Eye (tissue), 1 donor: ENCODE measurements at regions not wholly inside any gene's neighbourhood (a gene's known extent, or its start where the extent isn't known, plus 50 kb on each side); places are given as distances from the start of the nearest gene placed in this dataset.
A peak's percentile ranks its signal among the peaks of the same experiment; 100 is the strongest.

Experiments
- DNase-seq: peaks from one replicate; pipeline ENCODE4 v3.0.0-alpha.2; 2015

DNA sequence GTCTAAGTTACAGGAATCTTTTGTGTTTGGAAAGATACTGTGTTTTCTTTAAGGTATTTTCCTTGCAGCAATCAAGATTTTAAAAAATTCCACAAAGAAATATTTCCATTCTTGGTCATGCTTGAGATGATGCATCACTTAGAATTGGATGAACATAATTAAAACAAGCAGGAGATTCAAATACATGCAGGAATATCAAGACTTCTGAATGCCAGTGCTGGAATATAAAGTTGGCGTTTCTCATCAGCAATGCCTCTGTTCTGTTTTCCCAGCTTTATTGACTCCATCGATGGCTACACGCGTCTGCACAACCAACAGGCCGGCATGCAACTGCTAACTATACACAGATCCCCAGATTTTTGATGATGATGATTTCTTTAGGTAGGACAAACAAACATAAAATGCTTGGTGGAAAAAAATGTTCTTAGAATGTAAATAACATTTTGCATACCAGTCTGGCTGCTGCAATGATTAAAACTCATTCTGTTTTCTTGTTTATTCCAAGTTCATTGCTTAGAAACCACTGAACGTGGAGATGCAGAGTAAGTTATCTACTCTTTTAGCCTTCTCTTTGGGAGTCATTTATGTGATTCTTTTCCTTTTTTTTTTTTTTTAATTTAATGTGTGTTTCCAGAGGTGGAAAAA is 91.3 kb upstream of the FAM171A1 start:
- no peak for DNase-seq

DNA sequence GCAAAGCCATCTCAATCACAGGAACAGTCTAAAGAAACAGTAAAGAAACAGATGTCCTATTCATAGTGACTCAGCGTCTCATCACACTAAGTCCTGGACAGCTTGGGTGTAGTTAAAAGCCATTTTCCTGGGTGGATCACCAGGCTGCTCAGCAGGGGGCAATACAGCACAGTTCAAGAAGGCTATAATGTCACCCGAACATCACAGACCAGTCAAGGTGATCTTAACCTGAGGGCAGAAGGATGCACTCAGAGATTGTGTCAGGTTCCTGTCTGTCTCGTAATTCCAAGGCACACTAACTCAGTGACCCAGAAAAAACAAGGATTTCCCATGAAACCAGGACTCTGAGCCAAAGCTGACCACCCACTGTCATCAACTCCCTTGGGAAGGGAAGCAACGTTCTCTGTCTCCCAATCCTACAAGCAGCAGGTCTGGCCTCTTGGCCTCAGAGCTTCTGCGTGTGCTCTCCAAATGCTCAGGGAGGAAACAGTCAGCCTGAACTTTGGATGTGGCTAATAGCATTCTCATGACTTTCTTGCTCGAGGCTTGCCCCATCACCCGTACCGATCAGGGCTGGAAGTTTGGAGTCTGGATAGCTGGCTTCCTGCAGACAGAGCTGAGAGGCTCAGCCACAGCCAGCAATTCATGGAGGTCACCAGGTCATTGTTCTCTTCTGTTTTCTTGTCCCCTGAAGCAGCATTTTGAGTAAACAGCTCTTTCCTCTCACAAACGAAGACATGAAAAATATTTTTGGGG is 90.4 kb upstream of the FAM171A1 start:
- no peak for DNase-seq

DNA sequence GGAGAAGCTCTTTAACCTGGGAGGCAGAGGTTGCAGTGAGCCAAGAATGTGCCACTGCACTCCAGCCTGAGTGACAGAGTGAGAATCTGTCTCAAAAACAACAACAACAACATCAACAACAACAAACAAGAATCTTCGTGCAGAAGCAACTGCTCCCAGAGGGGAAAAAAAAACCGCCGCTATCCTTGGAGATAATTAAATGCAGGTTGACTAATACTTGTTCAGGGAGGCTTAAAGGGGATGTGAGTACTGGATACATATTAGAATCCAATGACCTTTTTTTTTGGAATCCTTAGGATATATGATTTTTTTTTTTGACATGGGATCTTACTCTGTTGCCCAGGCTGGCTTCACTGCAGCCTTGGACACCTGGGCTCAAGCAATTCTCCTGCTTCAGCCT is 89.6 kb upstream of the FAM171A1 start:
- no peak for DNase-seq

DNA sequence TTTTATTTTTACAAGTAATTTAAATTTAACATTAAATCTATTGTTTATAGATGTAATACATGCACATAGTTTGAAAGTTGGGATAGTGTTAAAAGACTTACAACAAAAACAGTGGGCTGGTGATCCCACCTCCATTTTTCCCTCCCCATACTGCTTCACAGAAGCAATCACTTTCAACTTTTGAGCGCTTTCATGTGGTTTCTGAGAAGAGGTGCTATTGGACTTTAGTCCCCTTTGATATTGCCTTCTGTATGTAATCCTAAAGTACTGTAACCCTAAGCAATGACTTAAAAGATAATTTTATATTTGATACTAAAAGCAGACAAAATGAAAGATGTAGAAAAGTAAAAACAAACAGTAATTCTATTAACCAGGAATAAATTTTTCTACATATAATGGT is 88.1 kb upstream of the FAM171A1 start:
- DNase-seq, result no peak

DNA sequence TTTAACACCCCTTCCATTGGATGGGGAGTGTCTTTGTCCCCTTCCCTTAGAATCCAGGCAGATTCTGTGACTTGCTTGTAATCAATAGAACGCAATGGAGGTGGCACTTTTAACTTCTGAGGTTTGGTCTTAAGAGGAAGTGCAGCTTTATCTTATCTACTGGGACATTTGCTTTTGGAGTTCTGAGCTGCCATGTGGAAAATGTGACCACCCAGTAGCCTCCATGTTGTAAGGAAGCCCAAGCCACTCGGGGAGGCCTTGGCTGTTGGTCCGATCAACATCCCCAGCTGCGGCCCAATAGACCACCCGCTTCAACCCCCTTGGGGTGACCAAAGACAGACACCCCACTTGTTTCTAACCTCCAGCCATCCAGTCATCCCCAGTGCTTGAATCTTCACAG is 86.3 kb upstream of the FAM171A1 start:
- no peak for DNase-seq

DNA sequence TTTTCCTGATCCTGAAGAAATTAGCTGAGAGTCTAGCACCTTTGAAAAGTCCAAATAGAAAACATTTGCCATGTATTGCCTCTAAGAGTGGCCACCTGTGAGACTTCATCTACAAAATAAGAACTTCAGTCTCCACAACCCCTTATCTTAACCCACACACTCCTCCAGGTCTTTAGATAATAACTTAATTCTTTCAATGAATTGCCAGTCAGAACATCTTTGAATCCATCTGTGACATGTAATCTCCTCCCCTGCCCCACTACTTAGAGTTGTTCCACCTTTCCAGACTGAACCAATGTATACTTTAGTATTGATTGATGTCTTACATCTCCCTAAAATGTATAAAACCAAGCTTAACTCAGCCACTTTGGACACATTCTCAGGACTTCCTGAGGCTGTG is 84.4 kb upstream of the FAM171A1 start:
- DNase-seq, result no peak

DNA sequence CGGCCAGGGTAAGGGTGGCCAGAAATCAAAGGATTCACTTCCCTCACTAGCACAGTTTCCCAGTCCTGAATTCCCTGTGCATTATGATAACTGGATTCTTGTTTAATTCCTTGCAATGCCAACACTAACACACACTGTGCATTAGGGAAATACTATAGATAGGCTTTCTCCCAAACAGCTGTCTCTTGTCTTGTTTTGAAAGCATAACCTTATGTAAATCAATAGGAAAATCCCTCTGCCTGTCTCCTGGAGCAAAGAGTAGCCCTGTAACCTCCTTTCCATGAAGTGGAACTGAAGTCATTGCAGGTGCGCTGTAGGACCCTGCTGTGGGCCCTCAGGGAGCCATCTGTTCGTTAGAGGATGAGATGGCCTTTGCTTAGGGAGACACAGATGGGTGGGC is 82.8 kb upstream of the FAM171A1 start:
- no peak for DNase-seq

DNA sequence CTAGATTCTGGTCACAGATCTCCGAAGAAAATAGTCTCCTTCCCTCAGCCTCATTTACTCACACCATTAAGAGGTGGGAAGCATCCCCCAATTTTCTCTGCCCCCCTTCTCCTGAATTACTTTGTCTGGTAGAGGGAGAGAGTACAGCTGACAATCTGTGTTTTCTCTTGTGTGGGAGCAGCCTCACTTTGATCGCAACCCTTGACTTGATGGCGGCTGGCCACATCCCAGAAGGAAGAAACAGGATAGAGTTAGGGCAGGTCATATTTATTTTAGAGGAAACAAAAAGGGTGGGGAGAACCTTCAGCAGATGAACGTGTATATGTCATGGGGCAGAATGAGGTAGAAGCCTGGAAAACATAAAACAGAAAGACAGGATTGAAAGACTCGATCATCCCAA is 82.4 kb upstream of the FAM171A1 start:
- DNase-seq, result no peak

DNA sequence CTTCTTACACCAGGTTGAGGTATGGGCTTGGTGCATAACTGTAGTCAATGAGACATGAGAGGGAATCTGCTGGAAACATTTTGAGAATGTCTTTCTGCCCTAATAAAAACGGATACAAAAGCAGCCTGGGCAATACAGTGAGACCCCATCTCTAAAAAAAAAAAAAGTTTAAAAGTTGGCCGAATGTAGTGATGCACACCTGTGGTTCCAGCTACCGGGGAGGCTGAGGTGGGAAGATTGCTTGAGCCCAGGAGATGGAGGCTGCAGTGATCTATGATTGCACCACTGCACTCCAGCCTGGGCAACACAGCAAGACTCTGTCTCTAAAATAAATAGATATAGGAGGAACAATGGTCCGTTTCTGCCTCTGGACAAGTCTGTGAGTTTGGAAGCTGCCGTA is 81.5 kb upstream of the FAM171A1 start:
- no peak for DNase-seq

DNA sequence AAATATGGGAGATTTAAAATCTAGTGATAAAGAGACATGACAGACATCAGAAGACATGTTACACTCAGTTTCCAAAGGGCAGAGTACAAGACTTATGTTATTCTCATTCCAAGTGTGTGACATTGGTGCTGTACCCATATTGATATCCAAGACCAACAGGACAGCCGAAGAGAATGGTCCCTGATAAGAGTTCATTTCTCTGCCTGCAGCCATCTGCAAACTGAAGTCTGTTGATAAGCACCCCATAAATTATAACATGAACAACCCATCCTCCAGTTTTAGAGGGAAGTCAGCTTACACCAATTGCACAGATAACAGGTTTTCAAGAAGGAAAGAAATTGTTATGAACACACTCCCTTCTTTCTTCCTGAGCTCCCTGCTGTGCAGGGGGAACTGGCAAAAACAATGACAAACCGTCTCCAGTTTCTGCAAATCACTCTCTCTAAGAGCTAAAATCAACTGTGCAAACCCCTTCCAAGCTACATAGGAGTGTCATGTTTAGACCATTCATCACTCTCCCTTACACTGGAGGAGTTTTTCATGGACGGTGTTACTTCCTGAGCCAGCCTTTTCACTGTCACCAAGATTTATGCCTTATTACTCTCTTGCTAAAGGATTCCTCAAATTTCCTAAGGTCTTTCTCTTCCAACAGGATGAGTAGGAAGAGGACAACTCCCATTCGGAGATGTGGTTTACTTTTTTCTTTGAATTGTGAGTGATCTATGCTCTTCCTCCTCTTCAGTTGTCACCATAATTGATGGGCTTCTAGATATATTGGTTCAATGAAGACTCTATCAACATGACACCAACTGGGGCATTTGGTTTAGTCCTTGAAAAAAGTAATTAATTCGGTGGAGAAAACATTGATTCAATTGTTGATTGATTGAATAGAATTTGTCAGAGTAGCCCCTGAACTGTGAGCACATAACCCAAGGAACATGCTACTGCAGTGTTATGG is 80.3 kb upstream of the FAM171A1 start:
- no peak for DNase-seq

DNA sequence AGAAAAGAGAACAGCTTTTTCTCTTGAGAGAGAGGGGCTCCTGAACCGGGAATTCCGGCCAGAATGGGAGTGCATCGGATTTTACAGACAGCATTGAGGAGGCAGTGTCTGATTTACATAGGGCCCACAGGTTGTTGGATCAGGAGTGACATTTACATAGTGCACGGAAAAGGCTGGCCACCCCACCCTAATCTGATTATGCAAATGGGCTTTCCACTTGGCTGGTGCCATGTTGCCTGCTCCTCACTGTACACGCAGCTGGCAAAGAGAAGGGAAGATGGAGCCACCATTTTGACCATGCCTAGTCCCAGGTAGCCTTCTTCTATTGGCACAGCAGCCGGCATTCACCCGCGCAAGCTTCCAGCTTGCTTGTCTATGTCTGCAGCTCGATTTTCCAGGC is 77.5 kb upstream of the FAM171A1 start:
- no peak for DNase-seq

DNA sequence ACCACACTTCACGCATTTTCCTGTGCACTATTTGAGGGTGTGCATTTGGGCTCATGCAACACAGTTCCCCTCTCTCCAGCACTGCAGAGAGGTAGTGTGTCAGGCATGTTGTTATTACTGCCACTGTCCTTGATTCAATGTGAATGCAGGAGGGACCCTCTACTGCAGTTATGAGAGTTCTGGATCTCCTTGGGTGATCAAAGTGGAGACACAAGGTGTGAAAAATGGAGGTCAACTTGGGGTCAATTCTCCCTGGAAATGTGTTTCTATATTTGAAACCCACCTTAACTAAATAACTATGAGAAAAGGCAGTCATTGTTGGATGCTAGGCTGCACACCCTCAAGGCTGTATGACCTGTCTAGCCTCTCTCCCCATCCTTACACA is 73.9 kb upstream of the FAM171A1 start:
- no peak for DNase-seq

DNA sequence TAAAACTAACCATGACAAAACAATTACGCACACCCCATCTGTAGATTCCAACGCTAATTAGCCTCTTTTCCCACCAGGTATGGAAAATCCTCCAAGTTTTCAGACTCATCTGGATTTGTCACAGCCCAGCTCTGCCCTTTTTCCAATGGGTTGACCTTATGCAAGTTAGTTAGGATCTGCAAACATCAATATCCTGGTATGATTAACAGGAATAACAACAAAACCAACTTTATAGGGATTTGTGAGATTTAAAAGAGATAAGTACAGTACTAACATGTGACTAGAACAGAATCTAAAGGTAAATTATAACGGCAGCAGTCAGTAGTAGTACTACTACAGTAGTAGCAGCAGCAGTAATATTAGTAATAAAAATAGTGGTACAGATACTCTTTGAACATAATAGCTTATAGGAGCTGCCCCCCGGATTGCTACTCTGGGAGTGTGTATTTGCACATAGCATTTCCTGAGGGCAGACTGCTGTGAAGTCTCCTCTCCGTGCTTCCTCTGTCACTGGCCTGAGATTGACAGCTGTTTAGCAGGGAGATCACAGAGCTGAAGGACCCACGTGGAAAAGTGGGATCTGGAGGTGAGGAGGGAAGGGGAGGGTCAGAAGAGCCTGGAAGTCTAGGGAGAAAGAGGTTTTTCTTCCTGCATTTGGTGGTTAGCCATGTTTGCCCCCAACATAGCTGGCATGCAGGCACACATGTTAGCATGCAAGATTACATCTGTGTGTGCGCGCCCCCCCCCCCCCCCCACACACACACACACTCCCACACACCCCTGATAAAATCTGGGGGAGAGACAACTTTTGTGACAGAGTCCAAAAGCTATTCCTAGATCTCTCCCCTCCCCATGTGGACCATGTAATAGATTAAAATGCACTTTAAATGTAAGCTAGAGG is 73.3 kb upstream of the FAM171A1 start:
- no peak for DNase-seq

DNA sequence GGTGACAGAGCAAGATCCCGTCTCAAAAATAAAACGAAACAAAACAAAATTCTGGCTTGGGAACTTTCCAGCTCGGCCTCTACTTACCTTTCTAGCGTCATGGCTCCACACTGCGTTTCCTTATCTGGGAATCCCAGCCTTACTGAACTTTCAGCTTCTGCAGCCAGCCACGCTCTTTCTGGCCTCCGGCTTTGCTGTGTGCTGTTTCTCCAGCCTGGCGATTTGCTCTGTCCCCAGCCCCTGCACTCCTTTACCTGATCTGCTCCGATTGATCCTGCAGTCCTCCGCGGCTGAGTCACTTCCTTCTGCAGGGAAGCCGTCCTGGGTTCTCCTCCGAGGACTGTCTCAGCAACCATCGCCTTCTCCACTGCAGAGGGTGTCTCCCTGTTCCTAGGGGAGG is 71.0 kb upstream of the FAM171A1 start:
- no peak for DNase-seq

DNA sequence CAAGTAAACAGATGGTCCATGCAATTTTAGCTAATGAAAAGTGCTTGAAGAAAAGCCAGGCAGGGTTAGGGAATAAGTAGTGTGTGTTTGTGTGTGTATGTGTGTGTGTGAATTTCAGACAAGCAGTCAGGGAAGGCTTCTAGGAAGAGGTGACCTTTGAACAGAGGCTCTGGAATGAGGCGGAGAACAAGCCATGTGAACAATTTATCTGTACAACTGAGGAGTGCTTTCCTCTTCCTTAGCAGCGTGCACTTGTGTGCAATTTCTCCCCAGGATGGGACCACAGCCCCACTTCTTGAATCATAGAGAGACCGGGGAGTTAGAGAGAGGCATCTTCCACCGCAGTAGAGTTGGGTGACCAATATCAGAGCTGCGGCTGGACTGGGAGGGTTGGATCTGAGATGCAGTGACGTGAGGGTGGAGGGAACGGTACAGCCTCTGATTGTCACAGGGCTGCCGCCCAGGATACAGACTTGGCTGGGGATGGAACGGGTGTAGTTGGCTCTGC is 69.2 kb upstream of the FAM171A1 start:
- no peak for DNase-seq

DNA sequence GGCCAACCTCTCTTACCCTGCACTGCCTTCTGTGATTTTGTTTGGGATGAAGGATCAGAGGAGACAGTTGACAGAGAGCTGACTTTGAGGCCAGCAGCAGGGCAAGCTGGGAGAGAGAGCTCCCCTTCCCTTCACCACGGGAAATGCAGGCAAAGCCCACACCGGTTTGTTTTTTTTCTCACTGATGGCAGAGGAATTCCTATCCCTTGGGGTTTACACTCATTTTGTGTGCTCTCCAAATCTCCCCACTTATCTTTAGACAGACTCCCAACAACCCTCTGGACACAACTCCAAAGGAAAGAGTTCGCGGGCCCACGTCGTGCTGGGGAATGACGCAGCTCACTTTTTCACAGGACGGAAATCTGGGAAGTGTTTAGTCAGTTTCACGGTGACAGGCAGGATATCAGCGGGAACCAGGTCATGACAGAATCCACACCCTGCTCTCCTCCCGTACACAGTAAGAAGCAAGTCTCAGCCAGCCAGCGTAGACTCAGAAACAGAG is 68.3 kb upstream of the FAM171A1 start:
- peak; percentile 55 for DNase-seq

DNA sequence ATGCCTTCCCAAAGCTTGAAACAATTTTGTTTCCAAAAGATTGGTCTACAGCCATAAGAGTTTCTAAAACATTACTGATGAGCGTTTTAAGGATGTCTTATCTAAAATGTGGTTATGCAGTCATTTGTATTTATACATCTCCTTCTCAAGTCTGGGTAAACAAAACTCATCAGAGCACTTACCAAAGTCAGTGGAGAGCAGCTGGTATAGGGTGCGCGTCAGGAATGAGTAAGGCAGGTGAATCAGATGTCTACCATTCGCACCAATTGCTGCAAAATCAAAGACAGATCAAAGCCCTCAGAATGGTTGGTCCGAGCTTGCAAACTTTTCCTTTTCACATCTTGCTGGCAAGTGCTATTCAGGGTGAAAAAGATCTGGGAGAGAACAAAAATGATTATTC is 65.6 kb upstream of the FAM171A1 start:
- DNase-seq, result no peak

DNA sequence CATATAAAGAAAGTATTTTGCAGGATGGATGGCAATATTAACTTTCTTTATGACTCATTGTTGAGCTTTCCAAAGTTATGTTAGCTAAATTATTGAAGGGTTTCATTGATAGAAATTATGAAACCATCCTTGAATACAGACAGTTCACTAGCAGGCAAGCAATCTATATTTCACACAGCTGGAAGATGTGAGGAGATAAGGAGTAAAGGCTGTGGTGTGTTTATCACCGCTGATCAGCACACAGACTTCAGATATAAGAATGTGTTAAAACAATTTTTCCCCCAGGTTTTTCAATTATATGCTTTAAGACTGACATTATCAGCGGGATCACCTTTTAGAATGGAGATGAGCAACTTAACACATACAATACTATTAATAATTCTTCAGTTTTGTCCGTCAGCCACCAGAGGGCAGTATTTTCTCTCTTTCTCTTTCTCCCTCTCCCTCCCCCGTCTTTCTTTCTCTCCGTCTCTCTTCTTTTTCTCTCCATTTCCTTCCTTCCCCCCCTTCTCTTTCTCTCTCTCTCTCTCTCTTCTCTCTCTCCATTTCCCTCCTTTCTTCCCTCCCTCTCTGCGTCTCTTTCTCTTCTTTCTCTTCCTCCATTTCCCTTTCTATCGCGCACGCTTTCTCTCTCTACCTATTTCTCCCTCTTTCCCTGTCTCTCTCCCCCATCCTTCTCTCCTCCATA is 62.9 kb upstream of the FAM171A1 start:
- peak; percentile 89 for DNase-seq

DNA sequence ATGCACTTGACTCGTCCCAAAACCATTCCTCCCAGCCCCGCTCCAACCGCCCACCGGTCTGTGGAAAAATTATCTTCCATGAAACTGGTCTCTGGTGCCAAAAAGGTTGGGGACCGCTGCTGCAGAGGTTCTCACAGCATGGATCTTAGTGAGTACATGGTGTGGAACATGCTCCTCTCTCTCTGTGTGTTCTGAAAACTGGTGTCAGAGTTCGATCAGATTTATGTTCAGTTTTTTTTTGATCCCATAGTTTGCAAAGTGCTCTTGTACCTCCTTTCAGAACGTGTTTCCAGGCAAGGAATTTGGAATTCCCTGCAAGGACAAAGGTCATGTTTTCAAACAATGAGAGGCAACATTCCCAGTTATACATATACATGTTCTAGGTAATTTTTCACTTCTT is 61.2 kb upstream of the FAM171A1 start:
- DNase-seq, result no peak

DNA sequence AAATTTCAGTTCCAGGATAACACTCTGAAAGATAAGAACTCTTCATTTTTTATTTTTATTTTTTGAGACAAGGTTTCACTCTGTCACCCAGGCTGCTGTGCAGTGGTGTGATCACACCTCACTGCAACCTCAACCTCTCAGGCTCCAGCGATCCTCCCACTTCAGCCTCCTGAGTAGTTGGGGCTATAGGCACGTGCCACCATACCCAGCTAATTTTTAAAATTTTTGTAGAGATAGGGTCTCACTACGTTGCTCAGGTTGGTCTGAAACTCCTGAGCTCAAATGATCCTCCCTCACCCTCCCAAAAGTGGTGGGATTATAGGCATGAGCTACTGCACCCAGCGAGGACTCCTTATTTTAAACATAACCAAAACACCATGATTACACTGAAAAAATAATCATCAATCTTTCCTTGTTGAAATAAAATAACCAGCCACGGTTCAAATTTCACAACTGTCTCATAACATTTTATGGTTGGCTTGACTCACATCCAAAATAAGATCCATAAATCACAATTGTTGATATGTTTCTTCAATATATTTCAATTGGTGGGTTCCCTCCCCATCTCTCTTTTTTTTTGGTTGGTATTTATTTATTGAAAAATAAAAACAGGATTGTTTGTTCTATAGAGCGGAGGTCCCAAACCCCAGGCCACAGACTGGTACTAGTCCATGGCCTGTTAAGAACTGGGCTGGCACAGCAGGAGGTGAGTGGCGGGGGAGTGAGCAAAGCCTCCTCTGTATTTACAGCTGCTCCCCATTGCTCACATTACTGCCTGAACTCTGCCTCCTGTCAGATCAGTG is 60.1 kb upstream of the FAM171A1 start:
- no peak for DNase-seq

DNA sequence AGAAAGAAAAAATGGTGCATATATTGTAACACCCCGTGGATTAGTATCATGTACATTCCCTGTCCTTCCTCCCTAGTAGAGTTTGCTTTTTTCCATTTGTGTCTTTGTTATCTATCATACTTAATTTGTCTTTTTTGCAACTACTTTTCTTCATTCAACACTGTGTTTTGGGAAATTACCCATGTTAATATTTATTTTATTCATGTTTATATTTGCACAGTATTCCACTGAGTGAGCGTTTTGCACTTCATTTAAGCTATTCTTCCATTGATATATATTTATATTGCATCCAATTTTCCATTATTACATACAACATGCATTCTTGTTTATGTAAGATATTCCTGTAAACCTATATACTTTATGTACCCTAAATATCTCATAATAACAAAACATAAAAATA is 57.6 kb upstream of the FAM171A1 start:
- no peak for DNase-seq
